DMS53 (cell line): ENCODE measurements at regions not wholly inside any gene's neighbourhood (a gene's known extent, or its start where the extent isn't known, plus 50 kb on each side); places are given as distances from the start of the nearest gene placed in this dataset.

Source experiments
- DNase-seq: peaks from one replicate; lab custom pipeline; 2025; lab: John Stamatoyannopoulos, UW

GRCh38 chr4:130485371-130485770 is 1389.4 kb downstream of the C4orf33 start:
- DNase-seq, result no peak

GRCh38 chr4:130486186-130486585 is 1390.2 kb downstream of the C4orf33 start:
- DNase-seq, result no peak

GRCh38 chr4:130486841-130487240 is 1390.9 kb downstream of the C4orf33 start:
- DNase-seq, result peak; percentile 32

- DNase-seq, result no peak
These were observed 1414.7 kb downstream of the C4orf33 start for GRCh38 chr4:130510661-130511060.

DNA sequence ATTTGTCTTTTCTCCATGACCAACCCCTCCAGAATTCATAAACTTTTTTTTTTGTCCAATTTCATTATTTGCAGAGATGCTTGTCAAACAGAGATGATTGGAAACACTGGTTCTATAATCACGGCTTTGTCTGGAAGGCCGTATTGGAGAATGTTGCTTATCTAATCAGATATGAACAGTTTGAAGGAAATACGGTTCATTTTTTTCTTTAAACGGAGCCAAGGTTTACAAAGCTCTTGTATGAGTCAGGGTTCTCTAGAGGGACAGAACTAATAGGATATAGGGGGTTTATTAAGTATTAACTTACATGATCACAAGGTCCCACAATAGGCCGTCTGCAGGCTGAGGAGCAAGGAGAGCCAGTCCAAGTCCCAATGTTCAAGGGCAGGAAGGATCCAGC is 1415.8 kb downstream of the C4orf33 start:
- no peak for DNase-seq

DNA sequence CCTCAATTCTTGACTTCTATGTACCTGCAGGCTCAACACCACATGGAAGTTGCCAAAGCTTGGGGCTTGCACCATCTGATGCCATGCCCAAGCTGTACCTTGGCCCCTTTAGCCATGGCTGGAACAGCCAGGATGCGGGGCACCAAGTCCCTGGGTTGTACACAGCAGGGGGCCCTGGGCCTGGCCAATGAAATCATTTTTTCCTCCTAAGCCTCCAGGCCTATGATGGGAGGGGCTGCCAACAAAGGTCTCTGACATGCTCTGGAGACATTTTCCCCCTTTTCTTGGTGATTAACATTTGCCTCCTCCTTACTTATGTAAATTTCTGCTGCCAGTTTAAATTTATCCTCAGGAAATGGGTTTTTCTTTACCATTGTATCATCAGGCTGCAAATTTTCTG is 1428.1 kb downstream of the C4orf33 start:
- no peak for DNase-seq

DNA sequence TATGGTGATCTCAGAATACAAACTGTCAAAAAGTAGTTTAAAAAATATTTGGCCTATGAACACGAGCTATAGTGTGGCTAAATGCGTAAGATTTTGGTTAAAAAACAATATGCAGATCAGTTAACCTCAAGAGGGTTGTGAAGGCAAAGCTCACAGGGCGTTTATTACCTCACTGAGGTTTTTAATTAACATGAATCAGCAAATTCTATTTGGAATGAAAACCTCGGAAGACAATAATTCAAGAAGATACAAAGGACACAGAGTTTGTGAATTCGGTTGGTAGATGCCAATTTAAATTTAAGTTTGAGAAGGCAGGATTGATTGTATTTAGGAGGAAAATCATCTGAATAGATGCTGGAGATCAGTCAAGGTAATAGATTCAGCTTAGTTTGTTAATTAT is 1434.6 kb downstream of the C4orf33 start:
- no peak for DNase-seq

GRCh38 chr4:130534651-130535050 is 1438.7 kb downstream of the C4orf33 start:
- DNase-seq, result no peak

- DNase-seq, result no peak
These were observed 1447.0 kb downstream of the C4orf33 start for GRCh38 chr4:130542953-130543352.

DNA sequence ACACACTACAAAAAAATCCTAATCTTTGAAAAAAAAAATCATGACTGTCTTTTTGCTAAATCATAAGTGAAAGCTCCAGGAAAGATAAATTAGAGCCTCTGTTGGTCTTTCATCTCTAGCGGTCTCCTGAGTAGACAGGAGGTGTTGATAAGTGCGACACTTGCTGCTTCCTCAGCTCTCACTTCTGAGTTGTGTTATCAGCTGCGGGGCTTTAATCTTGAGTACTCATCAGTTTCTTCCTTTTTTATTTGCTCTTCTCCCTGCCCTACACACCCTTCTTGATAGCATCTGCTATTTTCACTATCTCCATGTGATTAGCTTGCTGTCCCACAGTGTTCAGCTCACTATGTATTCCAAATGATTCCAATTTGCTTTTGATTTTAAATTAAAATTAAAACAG is 1449.2 kb downstream of the C4orf33 start:
- DNase-seq, result no peak

DNA sequence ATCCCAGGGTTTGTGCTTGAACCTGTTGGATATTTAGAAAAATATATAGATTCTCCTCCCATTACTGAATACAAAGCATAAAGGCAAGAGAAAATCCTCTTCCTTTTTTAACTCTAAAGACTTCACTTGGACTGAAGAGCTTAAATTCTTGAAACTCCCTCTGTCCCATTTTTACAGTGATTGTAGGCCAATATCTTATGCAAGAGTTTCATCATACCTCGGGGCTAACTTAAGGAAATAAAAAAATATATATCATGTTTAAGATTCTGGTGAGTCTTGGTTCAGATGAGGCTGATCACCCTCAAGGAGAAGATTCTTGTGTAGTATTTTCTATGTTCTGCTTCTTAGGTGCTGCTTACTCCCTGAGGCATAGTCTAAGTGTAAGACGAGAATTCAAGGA is 1449.6 kb downstream of the C4orf33 start:
- no peak for DNase-seq

GRCh38 chr4:130559268-130559667 is 1463.3 kb downstream of the C4orf33 start:
- DNase-seq, result no peak

GRCh38 chr4:130563185-130563888 is 1467.4 kb downstream of the C4orf33 start:
- DNase-seq, result peak; percentile 75

DNA sequence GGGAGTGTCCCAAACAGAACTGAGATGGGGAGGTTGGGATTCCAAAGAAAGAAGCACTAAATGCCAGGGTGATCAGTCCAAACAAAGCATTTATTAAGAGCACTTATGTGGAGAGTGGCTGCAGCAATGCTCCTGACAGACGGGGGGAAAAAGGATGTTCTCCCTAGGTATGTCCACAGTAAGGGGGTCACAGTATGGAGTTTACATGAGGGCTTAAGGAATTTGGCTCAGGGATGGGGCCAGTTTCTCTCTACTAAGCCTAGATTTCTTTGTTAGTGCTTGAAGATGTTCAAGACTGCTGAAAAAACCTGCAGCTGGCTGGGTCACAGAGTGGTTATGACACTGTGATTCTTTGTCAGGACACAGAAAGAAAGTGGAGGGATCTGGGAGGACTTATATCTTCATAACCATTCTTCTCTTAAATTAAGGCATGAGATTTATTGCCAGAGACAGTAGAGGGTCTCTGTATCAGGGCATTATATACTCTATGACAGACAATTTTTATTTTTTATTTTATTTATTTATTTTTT is 1468.0 kb downstream of the C4orf33 start:
- DNase-seq, result no peak

GRCh38 chr4:130568746-130569145 is 1472.8 kb downstream of the C4orf33 start:
- DNase-seq, result peak; percentile 15

DNA sequence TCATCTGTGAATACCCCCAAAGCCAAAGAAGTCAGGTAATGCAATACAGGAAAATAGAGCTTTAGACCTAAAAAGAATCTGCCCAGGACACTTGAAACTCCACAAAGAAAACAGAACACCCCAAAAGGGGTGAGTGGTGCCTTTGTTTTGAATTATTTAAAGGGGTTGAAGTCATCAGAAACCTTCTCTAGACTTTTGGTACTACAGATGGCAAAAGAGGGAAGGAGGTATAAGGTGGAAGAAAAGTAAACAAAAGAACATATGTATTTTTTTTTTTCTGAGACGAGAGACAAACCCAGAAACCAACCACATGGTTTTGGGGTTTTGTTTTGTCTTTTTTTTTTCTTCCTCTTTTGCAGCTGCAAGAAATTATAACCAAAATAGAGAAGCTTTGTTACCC is 1477.8 kb downstream of the C4orf33 start:
- no peak for DNase-seq

GRCh38 chr4:130574215-130574614 is 1478.3 kb downstream of the C4orf33 start:
- no peak for DNase-seq

- peak; percentile 3 for DNase-seq
These were observed 1480.3 kb downstream of the C4orf33 start for GRCh38 chr4:130576218-130576617.

- peak; percentile 5 for DNase-seq
These were observed 1495.1 kb downstream of the C4orf33 start for GRCh38 chr4:130591091-130591490.

DNA sequence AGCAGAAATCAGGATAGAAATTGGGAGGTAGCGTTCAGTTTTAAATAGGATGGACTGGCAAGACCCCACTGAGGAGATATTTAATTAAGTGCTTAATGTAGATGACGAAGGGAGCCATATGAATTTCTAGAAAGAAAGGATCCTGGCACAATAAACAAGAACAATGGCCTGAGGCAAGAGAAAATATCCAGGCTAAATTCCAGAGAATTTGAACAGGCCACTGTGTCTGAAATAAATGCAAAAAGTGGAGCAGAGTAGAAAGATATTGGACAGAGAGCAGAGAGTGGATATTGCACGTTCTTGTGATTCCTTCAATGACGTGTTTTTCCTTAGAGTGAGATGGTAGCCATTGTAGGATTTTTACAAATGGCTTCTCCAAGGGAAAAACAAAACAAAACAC is 1504.8 kb downstream of the C4orf33 start:
- DNase-seq, result no peak

DNA sequence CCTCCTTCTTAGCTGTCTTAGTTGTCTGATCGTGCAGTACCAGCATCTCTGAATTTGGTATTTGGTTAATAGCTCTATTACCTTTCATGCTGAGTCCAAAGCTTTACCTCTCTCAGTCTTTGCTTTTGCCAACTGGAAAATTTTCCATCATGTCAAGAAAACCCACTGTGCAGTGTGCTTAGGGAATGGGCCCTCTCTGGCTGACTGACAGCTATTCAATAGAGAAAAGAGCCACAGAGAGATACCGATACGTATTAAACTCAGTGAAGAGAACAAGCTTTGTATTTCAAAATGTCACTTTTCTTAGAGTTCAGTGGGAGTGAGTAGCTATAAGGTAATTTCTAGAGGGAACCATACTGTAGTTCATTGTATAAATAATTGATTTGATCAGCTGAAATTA is 1507.1 kb downstream of the C4orf33 start:
- DNase-seq, result no peak

GRCh38 chr4:130608121-130608520 is 1512.2 kb downstream of the C4orf33 start:
- peak; percentile 1 for DNase-seq

DNA sequence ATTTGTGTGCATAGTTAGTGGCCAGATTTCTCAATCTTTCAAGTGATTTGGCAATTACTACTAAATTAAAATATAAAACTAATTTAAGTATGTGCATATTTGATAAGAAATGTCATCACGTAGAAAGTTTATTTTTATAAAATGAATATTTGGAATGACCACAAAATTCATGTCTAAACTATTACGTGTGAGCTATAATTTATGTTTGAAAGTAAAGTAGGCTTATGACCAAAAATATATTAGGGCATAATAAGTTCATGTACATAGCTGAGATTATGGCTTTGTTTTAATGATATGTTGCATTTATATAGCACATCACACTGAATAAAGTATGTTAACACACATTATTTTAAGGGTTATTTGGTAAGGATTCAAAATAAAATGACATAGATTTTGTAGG is 1532.6 kb downstream of the C4orf33 start:
- DNase-seq, result no peak
